ENCODE measurements at regions not wholly inside any gene's neighbourhood (a gene's known extent, or its start where the extent isn't known, plus 50 kb on each side); places are given as distances from the start of the nearest gene placed in this dataset.

GRCh38 chr6:121579478-121579877 lies 144.0 kb downstream of the GJA1 start:
- TF ChIP-seq, protein P1, sequence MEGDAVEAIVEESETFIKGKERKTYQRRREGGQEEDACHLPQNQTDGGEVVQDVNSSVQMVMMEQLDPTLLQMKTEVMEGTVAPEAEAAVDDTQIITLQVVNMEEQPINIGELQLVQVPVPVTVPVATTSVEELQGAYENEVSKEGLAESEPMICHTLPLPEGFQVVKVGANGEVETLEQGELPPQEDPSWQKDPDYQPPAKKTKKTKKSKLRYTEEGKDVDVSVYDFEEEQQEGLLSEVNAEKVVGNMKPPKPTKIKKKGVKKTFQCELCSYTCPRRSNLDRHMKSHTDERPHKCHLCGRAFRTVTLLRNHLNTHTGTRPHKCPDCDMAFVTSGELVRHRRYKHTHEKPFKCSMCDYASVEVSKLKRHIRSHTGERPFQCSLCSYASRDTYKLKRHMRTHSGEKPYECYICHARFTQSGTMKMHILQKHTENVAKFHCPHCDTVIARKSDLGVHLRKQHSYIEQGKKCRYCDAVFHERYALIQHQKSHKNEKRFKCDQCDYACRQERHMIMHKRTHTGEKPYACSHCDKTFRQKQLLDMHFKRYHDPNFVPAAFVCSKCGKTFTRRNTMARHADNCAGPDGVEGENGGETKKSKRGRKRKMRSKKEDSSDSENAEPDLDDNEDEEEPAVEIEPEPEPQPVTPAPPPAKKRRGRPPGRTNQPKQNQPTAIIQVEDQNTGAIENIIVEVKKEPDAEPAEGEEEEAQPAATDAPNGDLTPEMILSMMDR (IDR thresholded peaks at IDR 0.05): no peak
- no peak for TF ChIP-seq POLR2AphosphoS5 (IDR thresholded peaks at IDR 0.05; ENCODE audit: insufficient read depth in 1 of 2, low read depth in 1 of 2)

All from vagina (tissue), 2 donors.